ENCODE measurements at regions not wholly inside any gene's neighbourhood (a gene's known extent, or its start where the extent isn't known, plus 50 kb on each side); places are given as distances from the start of the nearest gene placed in this dataset.

- no peak for DNase-seq (ENCODE audit: low read depth)
Measured at GRCh38 chr12:93243689-93244513, 133.8 kb upstream of the NUDT4 start.

GRCh38 chr12:93244514-93245077 is 133.1 kb upstream of the NUDT4 start:
- peak; percentile 22 for DNase-seq (ENCODE audit: low read depth)

DNA sequence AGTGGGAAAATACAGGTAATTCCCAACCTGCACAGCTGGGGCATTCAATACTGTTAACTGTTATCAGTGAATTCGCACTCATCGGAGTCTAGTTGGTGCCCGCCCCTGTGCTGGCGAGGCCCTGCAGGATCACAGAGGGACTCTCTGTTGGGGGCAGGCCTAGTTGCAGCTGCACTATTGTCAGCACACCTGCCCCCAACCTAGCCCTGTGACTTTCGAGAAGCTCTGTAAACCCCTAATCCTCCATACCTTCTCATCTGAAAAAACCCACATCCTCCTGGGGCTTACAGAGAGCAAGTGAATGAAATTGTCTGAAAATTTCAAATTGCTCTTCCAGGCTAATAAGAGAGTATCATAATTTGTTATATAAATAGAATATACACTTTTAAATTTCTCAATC is 132.2 kb upstream of the NUDT4 start:
- peak; percentile 7 for DNase-seq (ENCODE audit: low read depth)

DNA sequence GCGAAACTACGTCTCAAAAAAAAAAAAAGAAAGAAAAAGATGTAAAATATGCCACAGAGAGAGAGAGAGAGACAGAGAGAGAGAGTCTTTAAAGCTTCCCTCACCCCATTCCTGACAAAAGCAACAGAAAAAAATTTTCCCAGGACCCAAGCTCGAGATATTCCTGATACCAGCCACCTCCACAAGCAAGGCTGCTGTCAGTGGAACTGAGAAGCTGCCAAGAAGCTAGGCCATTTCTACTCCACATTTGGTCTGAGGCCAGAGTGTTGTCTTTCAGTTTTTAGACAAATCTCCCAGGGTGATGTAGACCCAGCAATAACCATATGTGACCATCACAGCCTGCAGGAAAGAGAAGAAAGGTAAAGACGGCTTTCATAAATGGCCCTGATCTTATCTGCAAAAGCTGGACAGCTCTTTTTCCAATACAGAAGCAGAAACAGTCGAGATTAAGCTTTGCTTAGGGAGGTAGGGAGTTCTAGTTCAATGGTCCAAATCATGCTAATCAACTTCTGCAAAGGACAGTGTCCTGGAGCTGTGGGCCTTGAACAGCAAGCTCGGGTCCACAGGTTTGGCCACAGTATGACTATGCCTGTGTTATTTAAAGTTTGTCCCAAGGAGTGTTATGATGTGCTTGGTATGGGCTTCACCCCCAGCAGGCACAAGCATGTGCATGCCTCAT is 130.3 kb upstream of the NUDT4 start:
- no peak for DNase-seq (ENCODE audit: low read depth)

- no peak for DNase-seq (ENCODE audit: low read depth)
Measured at GRCh38 chr12:93252221-93252620, 125.5 kb upstream of the NUDT4 start.

GRCh38 chr12:93254911-93255310 is 122.8 kb upstream of the NUDT4 start:
- DNase-seq (ENCODE audit: low read depth): no peak

GRCh38 chr12:93256256-93256969 is 121.3 kb upstream of the NUDT4 start:
- no peak for DNase-seq (ENCODE audit: low read depth)

DNA sequence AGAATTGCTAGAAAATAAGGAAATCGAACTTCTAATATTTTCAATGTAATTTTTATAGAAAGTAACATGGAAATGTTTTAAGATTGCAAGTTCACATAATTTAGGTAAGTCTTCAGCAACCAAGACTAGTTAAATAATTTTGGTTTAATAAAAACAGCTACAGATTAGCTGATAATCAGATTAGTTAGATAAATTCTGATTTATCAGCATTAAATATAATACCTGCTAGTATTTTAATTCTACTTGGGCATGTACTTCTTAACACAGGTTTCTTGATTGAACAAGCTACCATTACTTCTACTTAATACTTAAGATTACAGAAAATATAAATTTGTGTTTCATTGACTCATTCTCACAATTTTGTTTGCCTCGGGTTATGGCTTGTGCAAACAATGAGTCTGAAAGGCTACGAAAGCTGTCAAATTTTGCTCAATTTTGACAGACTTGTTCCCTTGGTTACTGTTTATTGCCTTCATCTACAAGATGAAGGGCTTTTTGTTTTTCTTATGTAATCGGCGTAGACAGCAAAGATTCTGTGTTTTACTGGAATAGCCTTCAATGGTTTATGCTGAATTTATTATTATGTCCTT is 116.1 kb upstream of the NUDT4 start:
- DNase-seq (ENCODE audit: low read depth): no peak

GRCh38 chr12:93272997-93273396 is 104.7 kb upstream of the NUDT4 start:
- DNase-seq (ENCODE audit: low read depth): no peak

DNA sequence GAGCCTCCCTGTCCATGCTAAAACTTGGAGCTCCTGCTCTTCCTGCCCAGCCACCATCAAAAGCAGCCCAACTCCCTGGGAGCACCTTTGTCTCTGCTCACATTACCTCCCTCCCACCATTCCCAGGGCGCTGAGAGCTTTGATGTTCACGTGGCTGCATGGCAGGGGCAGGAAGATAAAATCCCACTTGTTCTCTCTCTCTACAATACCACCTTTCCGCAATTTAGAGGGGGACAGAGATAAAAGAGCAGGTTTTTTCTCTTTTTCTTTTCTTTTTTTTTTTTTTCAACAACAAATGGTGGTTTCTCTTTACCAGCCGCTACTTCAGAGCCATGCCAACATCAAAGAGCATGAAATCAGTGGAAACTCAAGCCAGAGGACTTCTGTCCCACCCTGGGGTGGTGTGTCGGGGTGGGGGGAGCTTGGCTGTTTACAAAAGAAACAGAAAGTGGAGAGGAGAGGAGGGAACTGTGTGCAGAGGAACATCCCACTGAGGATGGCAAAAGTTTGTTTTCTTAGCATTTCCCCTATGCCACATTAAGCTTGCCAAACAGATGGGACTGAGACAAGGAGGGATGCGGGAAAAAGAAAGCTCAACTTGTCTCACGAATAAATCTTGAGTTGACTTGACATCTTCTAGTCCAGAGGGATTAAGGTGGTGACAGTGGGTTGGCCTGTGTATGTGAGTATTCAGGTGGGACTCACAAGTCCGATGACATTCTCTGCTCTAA is 103.7 kb upstream of the NUDT4 start:
- DNase-seq (ENCODE audit: low read depth): no peak

GRCh38 chr12:93274937-93275336 is 102.8 kb upstream of the NUDT4 start:
- no peak for DNase-seq (ENCODE audit: low read depth)

GRCh38 chr12:93275589-93275988 is 102.1 kb upstream of the NUDT4 start:
- no peak for DNase-seq (ENCODE audit: low read depth)

DNA sequence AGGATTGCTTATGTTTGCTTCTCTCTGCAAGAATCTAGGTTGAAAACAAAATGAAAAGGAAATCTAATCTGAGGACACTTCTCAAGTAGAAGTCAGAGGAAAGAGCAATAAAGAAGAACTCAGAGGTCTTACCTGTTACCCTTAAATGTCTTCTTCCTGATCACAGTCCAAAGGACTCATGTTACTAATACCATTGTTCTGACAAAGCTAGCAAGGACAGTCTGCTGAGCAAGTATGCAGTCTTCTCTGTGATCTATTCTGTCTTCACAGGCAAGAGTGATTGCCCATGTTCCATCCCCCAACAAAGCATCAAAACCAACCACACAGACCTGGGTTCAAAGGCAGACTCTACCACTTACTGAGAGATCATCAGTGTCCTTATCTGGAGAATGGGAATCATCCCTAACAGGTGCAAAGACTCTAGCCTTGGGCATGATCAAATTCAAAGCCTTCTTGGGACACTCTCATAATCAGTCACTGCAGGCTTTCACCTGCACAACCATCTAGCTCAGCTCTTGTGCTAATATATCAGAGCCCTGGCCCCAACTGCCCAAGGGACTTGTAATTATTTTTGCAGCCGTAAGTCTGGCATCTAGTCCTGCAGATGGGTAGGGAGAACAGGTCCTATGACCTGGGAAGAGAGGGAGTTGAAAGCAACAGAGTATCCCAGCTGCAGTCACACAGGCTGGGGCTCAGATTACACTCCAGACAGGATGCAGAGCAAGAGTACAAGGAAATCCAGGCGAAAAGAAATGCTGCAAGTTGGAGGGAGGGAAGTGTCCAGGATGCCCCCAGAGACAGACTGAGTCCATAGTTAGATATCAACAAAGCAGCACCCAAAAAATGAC is 97.9 kb upstream of the NUDT4 start:
- DNase-seq (ENCODE audit: low read depth): no peak

GRCh38 chr12:93287149-93287548 is 90.6 kb upstream of the NUDT4 start:
- no peak for DNase-seq (ENCODE audit: low read depth)

GRCh38 chr12:93288626-93289025 is 89.1 kb upstream of the NUDT4 start:
- DNase-seq (ENCODE audit: low read depth): no peak

DNA sequence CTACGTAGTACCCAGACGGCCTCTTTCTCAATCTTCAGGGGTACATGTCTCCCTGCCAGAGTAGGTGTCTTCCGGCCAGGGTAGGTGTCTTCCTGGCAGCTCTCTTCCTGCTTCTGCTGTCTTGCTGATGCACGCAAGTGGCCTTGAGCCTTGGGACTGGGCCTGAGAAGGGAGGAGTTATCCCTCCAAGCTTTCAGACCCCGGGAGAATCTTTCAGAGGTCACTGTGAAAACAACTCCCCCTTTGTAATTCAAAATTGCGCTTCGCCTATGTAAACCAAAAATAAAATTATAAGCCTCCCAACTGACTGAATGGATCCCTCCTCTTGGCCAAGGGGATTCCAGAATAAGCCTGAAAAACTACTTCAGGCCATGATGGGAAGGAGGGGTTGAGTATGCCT is 87.3 kb upstream of the NUDT4 start:
- DNase-seq (ENCODE audit: low read depth): no peak

GRCh38 chr12:93292213-93292612 is 85.5 kb upstream of the NUDT4 start:
- DNase-seq (ENCODE audit: low read depth): no peak

- no peak for DNase-seq (ENCODE audit: low read depth)
Measured at GRCh38 chr12:93292731-93293566, 84.8 kb upstream of the NUDT4 start.

DNA sequence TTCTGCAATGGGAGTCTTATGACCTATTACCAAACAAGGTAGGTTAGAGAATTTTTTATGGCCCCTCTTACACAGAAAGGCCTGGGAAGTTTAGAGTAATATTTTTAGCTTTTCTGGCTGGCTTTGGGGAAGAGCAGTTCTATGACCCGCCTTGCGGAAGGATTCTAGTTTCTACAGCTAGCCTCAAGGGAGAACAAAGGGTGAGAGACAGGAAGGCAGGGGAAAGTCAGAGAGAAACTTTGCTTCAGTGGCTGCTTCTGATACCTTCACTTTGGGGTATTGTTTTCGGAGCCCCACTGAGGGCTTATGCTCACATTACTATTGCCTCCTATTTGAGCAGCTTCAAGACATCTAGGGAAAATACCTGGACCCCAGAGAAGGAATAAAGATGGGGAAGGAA is 80.7 kb upstream of the NUDT4 start:
- no peak for DNase-seq (ENCODE audit: low read depth)

DNA sequence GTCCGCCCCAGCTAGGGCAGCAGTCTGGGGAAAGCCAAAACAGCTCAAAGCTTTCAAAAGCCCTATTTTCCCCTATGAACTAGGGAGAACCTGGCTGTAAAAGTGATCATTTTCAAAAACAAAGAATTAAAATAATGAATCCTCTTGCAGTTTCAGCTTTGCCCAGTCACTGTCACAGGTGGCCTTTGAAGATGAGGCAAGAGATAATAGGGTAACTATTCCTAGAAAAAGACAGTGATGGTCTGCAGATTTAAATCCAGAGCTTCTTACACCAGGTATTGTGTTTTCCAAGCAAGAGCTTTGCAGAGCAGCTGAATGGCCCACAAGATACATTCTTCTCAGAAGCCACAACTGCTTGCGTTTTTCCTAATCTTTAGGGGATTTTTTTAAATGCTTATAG is 80.2 kb upstream of the NUDT4 start:
- no peak for DNase-seq (ENCODE audit: low read depth)
